VCaP (cell line): ENCODE measurements at regions not wholly inside any gene's neighbourhood (a gene's known extent, or its start where the extent isn't known, plus 50 kb on each side); places are given as distances from the start of the nearest gene placed in this dataset.

Experiments used
- H3K27ac ChIP-seq: fragments of 450-650 bp; 2 replicates; pipeline ENCODE4 v1.5.1; 2017
- TF ChIP-seq, protein P1 (sequence below): fragments of 450-650 bp; conservative IDR thresholded peaks from 2 replicates; pipeline ENCODE4 v1.5.1; 2017; ENCODE audit warnings: mild to moderate bottlenecking, moderate library complexity

DNA sequence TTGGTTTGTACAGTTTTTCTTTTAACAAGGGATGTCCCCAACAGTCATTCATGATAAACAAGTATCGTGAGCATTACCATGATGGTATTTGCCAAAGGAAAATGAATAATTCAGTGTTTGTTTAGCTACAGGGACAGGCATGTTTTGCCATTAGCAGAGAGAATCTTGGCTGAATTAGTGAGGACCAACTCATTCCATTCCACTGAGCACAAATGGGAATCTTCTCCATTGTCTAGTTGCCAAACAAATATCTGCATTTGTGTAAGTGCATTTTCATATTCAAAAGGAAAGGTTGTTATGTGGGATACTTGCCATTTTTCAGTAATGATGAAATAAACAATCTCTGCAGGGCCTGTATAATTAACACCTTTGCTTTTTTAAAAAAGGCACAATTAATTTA, 1762.6 kb downstream of the RPA4 start:
- no peak overlapping the region for H3K27ac ChIP-seq
- TF ChIP-seq, protein P1, sequence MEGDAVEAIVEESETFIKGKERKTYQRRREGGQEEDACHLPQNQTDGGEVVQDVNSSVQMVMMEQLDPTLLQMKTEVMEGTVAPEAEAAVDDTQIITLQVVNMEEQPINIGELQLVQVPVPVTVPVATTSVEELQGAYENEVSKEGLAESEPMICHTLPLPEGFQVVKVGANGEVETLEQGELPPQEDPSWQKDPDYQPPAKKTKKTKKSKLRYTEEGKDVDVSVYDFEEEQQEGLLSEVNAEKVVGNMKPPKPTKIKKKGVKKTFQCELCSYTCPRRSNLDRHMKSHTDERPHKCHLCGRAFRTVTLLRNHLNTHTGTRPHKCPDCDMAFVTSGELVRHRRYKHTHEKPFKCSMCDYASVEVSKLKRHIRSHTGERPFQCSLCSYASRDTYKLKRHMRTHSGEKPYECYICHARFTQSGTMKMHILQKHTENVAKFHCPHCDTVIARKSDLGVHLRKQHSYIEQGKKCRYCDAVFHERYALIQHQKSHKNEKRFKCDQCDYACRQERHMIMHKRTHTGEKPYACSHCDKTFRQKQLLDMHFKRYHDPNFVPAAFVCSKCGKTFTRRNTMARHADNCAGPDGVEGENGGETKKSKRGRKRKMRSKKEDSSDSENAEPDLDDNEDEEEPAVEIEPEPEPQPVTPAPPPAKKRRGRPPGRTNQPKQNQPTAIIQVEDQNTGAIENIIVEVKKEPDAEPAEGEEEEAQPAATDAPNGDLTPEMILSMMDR = no peak

DNA sequence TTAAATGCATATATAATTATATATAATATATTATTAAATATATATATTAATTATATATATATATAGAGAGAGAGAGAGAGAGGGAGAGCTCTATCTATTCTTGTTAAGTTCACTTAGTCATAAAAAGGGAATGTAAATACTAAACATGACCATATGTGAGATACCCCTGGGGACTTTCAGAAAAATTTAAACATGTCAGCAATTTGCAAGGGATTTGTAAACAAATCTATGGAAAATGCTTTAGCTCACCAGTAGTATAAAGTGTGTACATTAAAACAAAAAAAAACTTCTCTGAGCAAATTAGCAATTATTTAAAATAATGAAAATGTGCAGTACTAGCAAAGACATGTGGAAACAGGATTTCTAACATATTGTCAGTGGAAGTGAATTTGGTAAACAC, 1755.5 kb downstream of the PCDH19 start:
- TF ChIP-seq, protein P1 = no peak
- H3K27ac ChIP-seq = no peak overlapping the region
